ENCODE measurements at regions not wholly inside any gene's neighbourhood (a gene's known extent, or its start where the extent isn't known, plus 50 kb on each side); places are given as distances from the start of the nearest gene placed in this dataset.

DNA sequence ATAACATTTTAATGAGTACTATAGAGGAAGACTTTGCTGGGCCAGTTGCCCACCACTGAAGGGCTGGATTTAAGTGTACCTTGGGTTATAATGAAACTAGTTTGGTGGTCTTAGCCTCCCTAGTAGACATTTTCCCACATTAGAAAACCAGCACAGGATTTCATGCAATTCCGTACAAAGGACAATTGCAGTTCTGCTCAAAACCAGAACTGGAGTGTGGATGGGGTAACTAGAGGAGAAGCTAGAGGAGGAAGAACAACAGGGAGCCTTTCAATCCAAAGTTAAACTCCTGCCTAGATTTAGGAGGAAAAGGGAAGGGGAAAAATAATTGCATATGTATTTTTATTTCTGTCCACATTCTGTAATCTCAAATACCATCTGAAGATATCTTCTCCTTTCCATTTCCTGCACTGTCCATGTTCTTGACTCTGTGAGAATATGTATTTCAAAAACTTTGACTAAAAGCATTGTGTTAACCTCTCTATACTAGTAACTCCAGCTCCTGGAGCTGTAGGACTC is 97.5 kb upstream of the SSBP2 start:
- TF ChIP-seq, protein P1, sequence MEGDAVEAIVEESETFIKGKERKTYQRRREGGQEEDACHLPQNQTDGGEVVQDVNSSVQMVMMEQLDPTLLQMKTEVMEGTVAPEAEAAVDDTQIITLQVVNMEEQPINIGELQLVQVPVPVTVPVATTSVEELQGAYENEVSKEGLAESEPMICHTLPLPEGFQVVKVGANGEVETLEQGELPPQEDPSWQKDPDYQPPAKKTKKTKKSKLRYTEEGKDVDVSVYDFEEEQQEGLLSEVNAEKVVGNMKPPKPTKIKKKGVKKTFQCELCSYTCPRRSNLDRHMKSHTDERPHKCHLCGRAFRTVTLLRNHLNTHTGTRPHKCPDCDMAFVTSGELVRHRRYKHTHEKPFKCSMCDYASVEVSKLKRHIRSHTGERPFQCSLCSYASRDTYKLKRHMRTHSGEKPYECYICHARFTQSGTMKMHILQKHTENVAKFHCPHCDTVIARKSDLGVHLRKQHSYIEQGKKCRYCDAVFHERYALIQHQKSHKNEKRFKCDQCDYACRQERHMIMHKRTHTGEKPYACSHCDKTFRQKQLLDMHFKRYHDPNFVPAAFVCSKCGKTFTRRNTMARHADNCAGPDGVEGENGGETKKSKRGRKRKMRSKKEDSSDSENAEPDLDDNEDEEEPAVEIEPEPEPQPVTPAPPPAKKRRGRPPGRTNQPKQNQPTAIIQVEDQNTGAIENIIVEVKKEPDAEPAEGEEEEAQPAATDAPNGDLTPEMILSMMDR (conservative IDR thresholded peaks at IDR 0.05; ENCODE audit: low read length): no peak
- TF ChIP-seq EZH2phosphoT487 (IDR thresholded peaks at IDR 0.05; ENCODE audit: borderline replicate concordance, low read depth, low read length): no peak
